ENCODE measurements at regions not wholly inside any gene's neighbourhood (a gene's known extent, or its start where the extent isn't known, plus 50 kb on each side); places are given as distances from the start of the nearest gene placed in this dataset.
"Not testable (repeated sequence)": the region's sequence is repeated elsewhere in the genome, so short reads cannot be mapped to it uniquely, and the experiment has no call there.

- no peak overlapping the region for H3K4me3 ChIP-seq (ENCODE audit: low read depth, low read length)
- no peak for DNase-seq (ENCODE audit: low read depth, low spot score)
- ChIA-PET CTCF (no interaction called here), POLR2A (no interaction called here)
- TF ChIP-seq CTCF (IDR thresholded peaks at IDR 0.05; ENCODE audit: insufficient read depth, low read length, missing control alignments), result no peak
Observed at GRCh38 chr7:115299397-115300037, 377.6 kb downstream of the MDFIC start.

- CTCF ChIA-PET, result no interaction called here
- POLR2A ChIA-PET, result no interaction called here
- peak; percentile 42 for DNase-seq (ENCODE audit: low read depth, low spot score)
- no peak for TF ChIP-seq CTCF (IDR thresholded peaks at IDR 0.05; ENCODE audit: insufficient read depth, low read length, missing control alignments)
- H3K4me3 ChIP-seq (ENCODE audit: low read depth, low read length), result no peak overlapping the region
Observed at GRCh38 chr7:115297656-115298055, 375.8 kb downstream of the MDFIC start.

- peak; percentile 5 for DNase-seq (ENCODE audit: low read depth, low spot score)
- ChIA-PET POLR2A (no interaction called here), CTCF (no interaction called here)
- no peak for TF ChIP-seq CTCF (IDR thresholded peaks at IDR 0.05; ENCODE audit: insufficient read depth, low read length, missing control alignments)
- no peak overlapping the region for H3K4me3 ChIP-seq (ENCODE audit: low read depth, low read length)
Observed at GRCh38 chr7:115293628-115294240, 371.8 kb downstream of the MDFIC start.

GRCh38 chr7:115292381-115292780 lies 370.5 kb downstream of the MDFIC start:
- H3K4me3 ChIP-seq (ENCODE audit: low read depth, low read length), result no peak overlapping the region
- no peak for DNase-seq (ENCODE audit: low read depth, low spot score)
- ChIA-PET CTCF (no interaction called here), POLR2A (no interaction called here)
- TF ChIP-seq CTCF (IDR thresholded peaks at IDR 0.05; ENCODE audit: insufficient read depth, low read length, missing control alignments), result no peak

- ChIA-PET CTCF (no interaction called here), POLR2A (no interaction called here)
- no peak overlapping the region for H3K4me3 ChIP-seq (ENCODE audit: low read depth, low read length)
- DNase-seq (ENCODE audit: low read depth, low spot score), result no peak
- no peak for TF ChIP-seq CTCF (IDR thresholded peaks at IDR 0.05; ENCODE audit: insufficient read depth, low read length, missing control alignments)
Observed at GRCh38 chr7:115289971-115290370, 368.1 kb downstream of the MDFIC start.

- no peak for TF ChIP-seq CTCF (IDR thresholded peaks at IDR 0.05; ENCODE audit: insufficient read depth, low read length, missing control alignments)
- CTCF ChIA-PET, result no interaction called here
- no peak overlapping the region for H3K4me3 ChIP-seq (ENCODE audit: low read depth, low read length)
- no peak for DNase-seq (ENCODE audit: low read depth, low spot score)
- POLR2A ChIA-PET, result no interaction called here
Observed at GRCh38 chr7:115276791-115277190, 354.9 kb downstream of the MDFIC start.

GRCh38 chr7:115273855-115274254 lies 352.0 kb downstream of the MDFIC start:
- CTCF ChIA-PET, result interaction anchor here (1.9 kb wide), 1 partner anchor 408 kb away, joined by 4 read pairs; no protein-coding TSS in a partner anchor
- POLR2A ChIA-PET, result not testable (repeated sequence)

More at GRCh38 chr7:115273855-115274254, 352.0 kb downstream of the MDFIC start:
- DNase-seq (ENCODE audit: low read depth, low spot score); H3K4me3 ChIP-seq (ENCODE audit: low read depth, low read length): not testable (repeated sequence)
